Heart left ventricle (tissue), 16 donors: ENCODE measurements at regions not wholly inside any gene's neighbourhood (a gene's known extent, or its start where the extent isn't known, plus 50 kb on each side); places are given as distances from the start of the nearest gene placed in this dataset.

Experiments used
- ATAC-seq, 4 donors: fragments of 200-7000 bp; cut with Tn5 transposase; one replicate each; pipeline ENCODE4 v1.9.1; 2020 to 2022; ENCODE audit warnings: moderate library complexity in 4 of 4, mild to moderate bottlenecking in 3 of 4, moderate number of reproducible peaks in 1 of 4
- DNase-seq, 5 donors: peaks; one replicate each; pipeline ENCODE4 v3.0.0-alpha.2; 2020
- H3K27ac ChIP-seq, 12 donors: fragments of 200-600 bp; sonication (generic) in 4 of 12; one replicate each; pipeline versions ENCODE4 v1.5.0 to v1.8.0; 2016 to 2022; ENCODE audit warnings: mild to moderate bottlenecking in 2 of 12
- H3K27me3 ChIP-seq, 9 donors: fragments of 200-600 bp; sonication (generic) in 2 of 9; one replicate each; pipeline versions ENCODE4 v1.5.1 to v1.8.0; 2016 to 2022; ENCODE audit warnings: mild to moderate bottlenecking in 3 of 9
- H3K36me3 ChIP-seq, 9 donors: fragments of 200-600 bp; sonication (generic) in 2 of 9; one replicate each; pipeline versions ENCODE4 v1.5.0 to v1.8.0; 2018 to 2022; ENCODE audit warnings: mild to moderate bottlenecking in 2 of 9
- H3K4me1 ChIP-seq, 12 donors: fragments of 200-600 bp; sonication (generic) in 4 of 12; one replicate each; pipeline versions ENCODE4 v1.5.0 to v1.8.0; 2016 to 2022; ENCODE audit warnings: mild to moderate bottlenecking in 3 of 12
- H3K4me3 ChIP-seq, 12 donors: fragments of 200-600 bp; sonication (generic) in 4 of 12; one replicate each; pipeline versions ENCODE4 v1.5.0 to v1.8.0; 2017 to 2022; ENCODE audit warnings: mild to moderate bottlenecking in 9 of 12, moderate library complexity in 4 of 12
- H3K9me3 ChIP-seq, 12 donors: fragments of 200-600 bp; sonication (generic) in 4 of 12; one replicate each; pipeline versions ENCODE4 v1.5.0 to v1.8.0; 2016 to 2022; ENCODE audit warnings: mild to moderate bottlenecking in 1 of 12
- POLR2A ChIP-seq, 2 donors: fragments of 450-650 bp; IDR thresholded peaks; one replicate each; pipeline ENCODE4 v1.6.1; 2017; ENCODE audit warnings: antibody characterized with exemption in 2 of 2, mild to moderate bottlenecking in 2 of 2, moderate library complexity in 2 of 2
- WGBS, 4 donors: extraction: QIAGEN DNeasy Blood & Tissue Kit in 2 of 4; methylation state at CpG; one replicate each; pipeline versions ENCODE4 v1.1.5 to v1.1.7; 2013 to 2018; 5-methylcytosine and 5-hydroxymethylcytosine counted together
- intact Hi-C, 10 donors: fragments of 100-400 bp; cut with DNase I; formaldehyde crosslinking; loops; one replicate each; pipeline versions ENCODE4 v1.11.1 to v1.14.2; 2022
- TF ChIP-seq, protein P1 (sequence below), 12 donors: fragments of 200-600 bp; sonication (generic) in 4 of 12; IDR thresholded peaks; one replicate each; pipeline versions ENCODE4 v1.5.0 to v1.8.0; 2018 to 2022; ENCODE audit warnings: antibody characterized with exemption in 12 of 12, mild to moderate bottlenecking in 5 of 12
- donor health status: ischemic (EF 13 %, LVEDD 7.1; RV severe dilation, severe dysfunction).
- donor health status: healthy with polysubstance abuse.
- donor health status: DM: no; HTN: yes; CAD: no.
- donor health status: DM: no; HTN: no; CAD: no.
- donor health status: ischemic (EF 25% LVEDD 6.9; RV normal size, moderate dysfunction).
- donor health status: ischemic (EF 25% LVEDD 5.7; RV mildly dilated, moderate dysfunction).
- donor health status: healthy.
- donor health status: DM: yes; HTN: yes; CAD: no.
- donor health status: ischemic (EF 35%, LVEDD 5.7; RV mildly dilated, moderate dysfunction).
- donor health status: nonischemic (EF 11% LVEDD 7.7; RV severe dilation, severe dysfunction).
- donor health status: DM: yes; HTN: yes; CAD: no.
- donor health status: PGD.
- donor health status: ischemic (EF 29% LVEDD 5.4; RV normal size, mild dysfunction).
- donor health status: nonischemic (EF 23%, LVEDD 6.1; RV moderate dilation, normal function).

GRCh38 chr10:98332623-98333269, 64.8 kb upstream of the LOXL4 start:
- no peak for DNase-seq
- Histone ChIP-seq H3K36me3 (no peaks in the 10 kb centered on the region), H3K27me3 (peaks cover 0 to 5% (median 0%) of the 10 kb centered on the region in 9 donors), H3K4me1 (no peaks in the 10 kb centered on the region), H3K4me3 (no peak overlapping the region), H3K9me3 (peaks cover 0 to 5% (median 0%) of the 10 kb centered on the region in 12 donors), H3K27ac (no peak overlapping the region)
- ATAC-seq: no peak
- intact Hi-C loops: no loop called here
- WGBS, 4 donors: 80 to 87% (median 84%) methylated on average over 8 of the region's 8 CpGs
- TF ChIP-seq, protein P1, sequence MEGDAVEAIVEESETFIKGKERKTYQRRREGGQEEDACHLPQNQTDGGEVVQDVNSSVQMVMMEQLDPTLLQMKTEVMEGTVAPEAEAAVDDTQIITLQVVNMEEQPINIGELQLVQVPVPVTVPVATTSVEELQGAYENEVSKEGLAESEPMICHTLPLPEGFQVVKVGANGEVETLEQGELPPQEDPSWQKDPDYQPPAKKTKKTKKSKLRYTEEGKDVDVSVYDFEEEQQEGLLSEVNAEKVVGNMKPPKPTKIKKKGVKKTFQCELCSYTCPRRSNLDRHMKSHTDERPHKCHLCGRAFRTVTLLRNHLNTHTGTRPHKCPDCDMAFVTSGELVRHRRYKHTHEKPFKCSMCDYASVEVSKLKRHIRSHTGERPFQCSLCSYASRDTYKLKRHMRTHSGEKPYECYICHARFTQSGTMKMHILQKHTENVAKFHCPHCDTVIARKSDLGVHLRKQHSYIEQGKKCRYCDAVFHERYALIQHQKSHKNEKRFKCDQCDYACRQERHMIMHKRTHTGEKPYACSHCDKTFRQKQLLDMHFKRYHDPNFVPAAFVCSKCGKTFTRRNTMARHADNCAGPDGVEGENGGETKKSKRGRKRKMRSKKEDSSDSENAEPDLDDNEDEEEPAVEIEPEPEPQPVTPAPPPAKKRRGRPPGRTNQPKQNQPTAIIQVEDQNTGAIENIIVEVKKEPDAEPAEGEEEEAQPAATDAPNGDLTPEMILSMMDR (IDR thresholded peaks at IDR 0.05): no peak
- no peak for TF ChIP-seq POLR2A (IDR thresholded peaks at IDR 0.05)

GRCh38 chr10:98331885-98332284, 63.9 kb upstream of the LOXL4 start:
- intact Hi-C loops: no loop called here
- DNase-seq (no peak), ATAC-seq (peak in 1 of 4 donors; percentile 36)
- Histone ChIP-seq H3K27ac (no peak overlapping the region), H3K4me1 (peaks cover 0 to 4% (median 0%) of the 10 kb centered on the region in 12 donors), H3K36me3 (no peaks in the 10 kb centered on the region), H3K9me3 (peaks cover 0 to 5% (median 0%) of the 10 kb centered on the region in 12 donors), H3K4me3 (no peak overlapping the region), H3K27me3 (peaks cover 0 to 6% (median 0%) of the 10 kb centered on the region in 9 donors)
- TF ChIP-seq, protein P1 (IDR thresholded peaks at IDR 0.05): peak in 9 of 12 donors; percentile 10 to 38 (median 30)
- TF ChIP-seq POLR2A (IDR thresholded peaks at IDR 0.05): no peak
- 61 to 66% (median 65%) methylated on average over 6 of the region's 6 CpGs for WGBS, 4 donors

GRCh38 chr10:98330987-98331386, 63.0 kb upstream of the LOXL4 start:
- peaks cover 0 to 11% (median 0%) of the 10 kb centered on the region in 12 donors for H3K4me1 ChIP-seq
- no peak overlapping the region for H3K4me3 ChIP-seq
- ATAC-seq (no peak), DNase-seq (no peak)
- H3K9me3 ChIP-seq: peaks cover 0 to 5% (median 0%) of the 10 kb centered on the region in 12 donors
- peaks cover 0 to 6% (median 0%) of the 10 kb centered on the region in 9 donors for H3K27me3 ChIP-seq
- H3K36me3 ChIP-seq: no peaks in the 10 kb centered on the region
- intact Hi-C loops: no loop called here
- 74 to 80% (median 77%) methylated on average over 7 of the region's 7 CpGs for WGBS, 4 donors
- TF ChIP-seq, protein P1 (IDR thresholded peaks at IDR 0.05): no peak
- H3K27ac ChIP-seq: no peak overlapping the region

- H3K36me3 ChIP-seq: no peaks in the 10 kb centered on the region
- H3K27ac ChIP-seq: no peak overlapping the region
- H3K4me1 ChIP-seq: peaks cover 0 to 13% (median under 1%) of the 10 kb centered on the region in 12 donors
- WGBS, 4 donors: 93 to 100% (median 96%) methylated on average over 1 of the region's 1 CpG
- peaks cover 0 to 6% (median 0%) of the 10 kb centered on the region in 9 donors for H3K27me3 ChIP-seq
- H3K4me3 ChIP-seq: no peak overlapping the region
- TF ChIP-seq, protein P1 (IDR thresholded peaks at IDR 0.05): no peak
- TF ChIP-seq POLR2A (IDR thresholded peaks at IDR 0.05): no peak
- H3K9me3 ChIP-seq: peaks cover 0 to 5% (median 0%) of the 10 kb centered on the region in 12 donors
- intact Hi-C loops: no loop called here
- no peak for DNase-seq
- ATAC-seq: no peak
Measured at GRCh38 chr10:98328640-98329039, 60.6 kb upstream of the LOXL4 start.
